HFFc6 (cell line): ENCODE measurements at regions not wholly inside any gene's neighbourhood (a gene's known extent, or its start where the extent isn't known, plus 50 kb on each side); places are given as distances from the start of the nearest gene placed in this dataset.

Experiments
- DNase-seq: peaks from one replicate; pipeline ENCODE4 v3.0.0-alpha.2; 2018
- H3K27ac Mint-ChIP-seq: 2 replicates; pipeline ENCODE4 v1.8.0; 2020; ENCODE audit warnings: mild to moderate bottlenecking, mixed read lengths
- H3K27me3 Mint-ChIP-seq: 2 replicates; pipeline ENCODE4 v1.8.0; 2021; ENCODE audit warnings: mild to moderate bottlenecking, moderate library complexity, mixed read lengths; ENCODE audit not compliant: insufficient read depth
- H3K36me3 Mint-ChIP-seq: 2 replicates; pipeline ENCODE4 v1.8.0; 2021; ENCODE audit warnings: low read depth, mixed read lengths
- H3K4me1 Mint-ChIP-seq: 2 replicates; pipeline ENCODE4 v1.8.0; 2020; ENCODE audit warnings: low read depth, mixed read lengths
- H3K4me3 Mint-ChIP-seq: 2 replicates; pipeline ENCODE4 v1.8.0; 2020; ENCODE audit warnings: mild to moderate bottlenecking, moderate library complexity, mixed read lengths
- H3K9me3 Mint-ChIP-seq: 2 replicates; pipeline ENCODE4 v1.8.0; 2020; ENCODE audit warnings: mild to moderate bottlenecking, mixed read lengths
- CTCF ChIP-seq: fragments of 200-600 bp; sonication (generic); IDR thresholded peaks from 2 replicates; pipeline ENCODE4 v1.5.0; 2021; ENCODE audit warnings: antibody characterized with exemption, mild to moderate bottlenecking

- H3K4me3 Mint-ChIP-seq: peak overlapping the region; percentile 64
- H3K9me3 Mint-ChIP-seq: no peaks in the 10 kb centered on the region
- no peaks in the 10 kb centered on the region for H3K36me3 Mint-ChIP-seq
- peaks cover 12% of the 10 kb centered on the region for H3K27me3 Mint-ChIP-seq
- H3K4me1 Mint-ChIP-seq: peaks cover 17% of the 10 kb centered on the region
- peak; percentile 49 for DNase-seq
- TF ChIP-seq CTCF: no peak
- peak overlapping the region; percentile 2; the same call in 1 of the 2 replicates for H3K27ac Mint-ChIP-seq
Observed at GRCh38 chr11:110373051-110373702, 56.6 kb upstream of the FDX1 start.

GRCh38 chr11:110374921-110375320 is 54.8 kb upstream of the FDX1 start:
- H3K27ac Mint-ChIP-seq: no peak overlapping the region
- H3K36me3 Mint-ChIP-seq: no peaks in the 10 kb centered on the region
- DNase-seq: no peak
- H3K9me3 Mint-ChIP-seq: no peaks in the 10 kb centered on the region
- no peak for TF ChIP-seq CTCF
- no peak overlapping the region for H3K4me3 Mint-ChIP-seq
- H3K27me3 Mint-ChIP-seq: peaks cover 12% of the 10 kb centered on the region
- peaks cover 17% of the 10 kb centered on the region for H3K4me1 Mint-ChIP-seq

- H3K9me3 Mint-ChIP-seq: no peaks in the 10 kb centered on the region
- TF ChIP-seq CTCF: no peak
- peaks cover 17% of the 10 kb centered on the region for H3K4me1 Mint-ChIP-seq
- no peak overlapping the region for H3K27ac Mint-ChIP-seq
- peaks cover 8% of the 10 kb centered on the region for H3K27me3 Mint-ChIP-seq
- no peak overlapping the region for H3K4me3 Mint-ChIP-seq
- no peaks in the 10 kb centered on the region for H3K36me3 Mint-ChIP-seq
- no peak for DNase-seq
Observed at GRCh38 chr11:110375351-110375750, 54.4 kb upstream of the FDX1 start.

- no peaks in the 10 kb centered on the region for H3K36me3 Mint-ChIP-seq
- no peaks in the 10 kb centered on the region for H3K9me3 Mint-ChIP-seq
- no peak for TF ChIP-seq CTCF
- peaks cover 17% of the 10 kb centered on the region for H3K4me1 Mint-ChIP-seq
- H3K27me3 Mint-ChIP-seq: peaks cover 7% of the 10 kb centered on the region
- DNase-seq: no peak
- H3K27ac Mint-ChIP-seq: no peak overlapping the region
- no peak overlapping the region for H3K4me3 Mint-ChIP-seq
Observed at GRCh38 chr11:110376021-110376420, 53.7 kb upstream of the FDX1 start.

- H3K27ac Mint-ChIP-seq: no peak overlapping the region
- no peaks in the 10 kb centered on the region for H3K9me3 Mint-ChIP-seq
- H3K4me1 Mint-ChIP-seq: peaks cover 17% of the 10 kb centered on the region
- peak; percentile 73 for DNase-seq
- peaks cover 5% of the 10 kb centered on the region for H3K27me3 Mint-ChIP-seq
- TF ChIP-seq CTCF: peak; percentile 90
- H3K36me3 Mint-ChIP-seq: no peaks in the 10 kb centered on the region
- H3K4me3 Mint-ChIP-seq: no peak overlapping the region
Observed at GRCh38 chr11:110376711-110377324, 52.9 kb upstream of the FDX1 start.
